SH-SY5Y (cell line): ENCODE measurements at regions not wholly inside any gene's neighbourhood (a gene's known extent, or its start where the extent isn't known, plus 50 kb on each side); places are given as distances from the start of the nearest gene placed in this dataset.
A peak's percentile ranks its signal among the peaks of the same experiment; 100 is the strongest.

Experiments used
- GATA2 ChIP-seq: IDR thresholded peaks from 2 replicates; pipeline ENCODE4 v1.6.1; 2011; ENCODE audit warnings: mild to moderate bottlenecking, low read depth, low read length
- GATA3 ChIP-seq: IDR thresholded peaks from 2 replicates; pipeline ENCODE4 v1.6.1; 2011; ENCODE audit warnings: low read depth, mild to moderate bottlenecking, low read length, moderate library complexity

GRCh38 chr17:73820686-73821448, 176.6 kb upstream of the SDK2 start:
- no peak for TF ChIP-seq GATA3
- TF ChIP-seq GATA2, result peak; percentile 56; the same call in 1 of the 2 replicates
